Neural cell (in vitro differentiated cells): ENCODE measurements at regions not wholly inside any gene's neighbourhood (a gene's known extent, or its start where the extent isn't known, plus 50 kb on each side); places are given as distances from the start of the nearest gene placed in this dataset.

Experiments
- H2AFZ ChIP-seq: fragments of 200-600, 300-800 bp; sonication (generic), shearing (Covaris generic); 2 replicates; pipeline ENCODE4 v1.6.0; 2014; ENCODE audit warnings: low read depth, mild to moderate bottlenecking, antibody characterized with exemption, low read length, moderate library complexity
- H3F3A ChIP-seq: fragments of 200-600 bp; shearing (Covaris generic); 2 replicates; pipeline ENCODE4 v1.6.1; 2016; ENCODE audit warnings: mild to moderate bottlenecking, moderate library complexity, mixed read lengths, antibody characterized with exemption, low read length; ENCODE audit not compliant: insufficient read depth, poor library complexity, severe bottlenecking
- H3K27ac ChIP-seq: fragments of 200-600, 300-800 bp; sonication (generic), shearing (Covaris generic); 2 replicates; pipeline ENCODE4 v1.5.1; 2014; ENCODE audit warnings: mild to moderate bottlenecking, low read length, moderate library complexity
- H3K27me3 ChIP-seq: fragments of 300-800, 200-600 bp; sonication (generic), shearing (Covaris generic); 2 replicates; pipeline ENCODE4 v1.6.0; 2014; ENCODE audit warnings: mild to moderate bottlenecking, low read depth, low read length, moderate library complexity; ENCODE audit not compliant: insufficient read depth
- H3K36me3 ChIP-seq: fragments of 300-800, 200-600 bp; sonication (generic), shearing (Covaris generic); 2 replicates; pipeline ENCODE4 v1.5.1; 2014; ENCODE audit warnings: mild to moderate bottlenecking, antibody characterized with exemption, low read length, moderate library complexity; ENCODE audit not compliant: insufficient read depth
- H3K4me2 ChIP-seq: fragments of 300-800, 200-600 bp; sonication (generic), shearing (Covaris generic); 2 replicates; pipeline ENCODE4 v1.6.0; 2014; ENCODE audit warnings: mild to moderate bottlenecking, low read length
- H3K4me3 ChIP-seq: fragments of 300-800, 200-600 bp; sonication (generic), shearing (Covaris generic); 2 replicates; pipeline ENCODE4 v1.5.1; 2014; ENCODE audit warnings: mild to moderate bottlenecking, low read length, moderate library complexity
- H3K79me2 ChIP-seq: fragments of 200-600 bp; shearing (Covaris generic); replicated peaks from 2 replicates; pipeline ENCODE4 v1.6.0; 2014; ENCODE audit warnings: mild to moderate bottlenecking, low read length, moderate library complexity; ENCODE audit not compliant: insufficient read depth
- H3K9ac ChIP-seq: fragments of 300-800, 200-600 bp; sonication (generic), shearing (Covaris generic); 2 replicates; pipeline ENCODE4 v1.6.1; 2016; ENCODE audit warnings: mild to moderate bottlenecking, low read length, mixed read lengths
- H3K9me2 ChIP-seq: fragments of 200-600 bp; shearing (Covaris generic); 2 replicates; pipeline ENCODE4 v1.6.1; 2016; ENCODE audit warnings: mild to moderate bottlenecking, low read length, mixed read lengths; ENCODE audit not compliant: insufficient read depth
- H3K9me3 ChIP-seq: fragments of 200-600, 300-800 bp; sonication (generic), shearing (Covaris generic); 2 replicates; pipeline ENCODE4 v1.6.1; 2016; ENCODE audit warnings: mild to moderate bottlenecking, mixed run types, low read length, moderate library complexity, mixed read lengths
- H4K20me1 ChIP-seq: fragments of 200-600 bp; shearing (Covaris generic); 2 replicates; pipeline ENCODE4 v1.6.1; 2016; ENCODE audit warnings: mild to moderate bottlenecking, mixed run types; ENCODE audit not compliant: insufficient read depth
- EP300 ChIP-seq: fragments of 450-650 bp; conservative IDR thresholded peaks from 2 replicates; pipeline ENCODE4 v1.6.1; 2014; ENCODE audit warnings: antibody characterized with exemption, mild to moderate bottlenecking, moderate library complexity; ENCODE audit not compliant: poor library complexity, severe bottlenecking
- EZH2 ChIP-seq: fragments of 200-600, 300-800 bp; shearing (Covaris generic), sonication (generic); IDR thresholded peaks from 2 replicates; pipeline ENCODE4 v1.6.1; 2014; ENCODE audit warnings: antibody characterized with exemption, low read length, borderline replicate concordance, mild to moderate bottlenecking; ENCODE audit not compliant: insufficient read depth, poor library complexity, severe bottlenecking
- MXI1 ChIP-seq: fragments of 450-650 bp; conservative IDR thresholded peaks from 2 replicates; pipeline ENCODE4 v1.6.1; 2014; ENCODE audit warnings: antibody characterized with exemption, mild to moderate bottlenecking; ENCODE audit not compliant: poor library complexity, severe bottlenecking
- POLR2AphosphoS5 ChIP-seq: IDR thresholded peaks from 2 replicates; pipeline ENCODE4 v1.6.1; 2012
- RAD21 ChIP-seq: fragments of 450-650 bp; conservative IDR thresholded peaks from 2 replicates; pipeline ENCODE4 v1.6.1; 2014; ENCODE audit warnings: antibody characterized with exemption, mild to moderate bottlenecking, moderate library complexity
- SMC3 ChIP-seq: fragments of 450-650 bp; conservative IDR thresholded peaks from 2 replicates; pipeline ENCODE4 v1.6.1; 2014; ENCODE audit warnings: antibody characterized with exemption, mild to moderate bottlenecking, moderate library complexity; ENCODE audit not compliant: poor library complexity
- TAF1 ChIP-seq: IDR thresholded peaks from 2 replicates; pipeline ENCODE4 v1.6.1; 2012; ENCODE audit warnings: low read depth
- TF ChIP-seq, protein P1 (sequence below): fragments of 450-650 bp; IDR thresholded peaks from 2 replicates; pipeline ENCODE4 v1.5.1; 2014; ENCODE audit warnings: antibody characterized with exemption, mild to moderate bottlenecking, moderate library complexity; ENCODE audit not compliant: poor library complexity, severe bottlenecking
- TF ChIP-seq, protein P2 (sequence below): IDR thresholded peaks from 2 replicates; pipeline ENCODE4 v1.6.1; 2012; ENCODE audit warnings: borderline replicate concordance

DNA sequence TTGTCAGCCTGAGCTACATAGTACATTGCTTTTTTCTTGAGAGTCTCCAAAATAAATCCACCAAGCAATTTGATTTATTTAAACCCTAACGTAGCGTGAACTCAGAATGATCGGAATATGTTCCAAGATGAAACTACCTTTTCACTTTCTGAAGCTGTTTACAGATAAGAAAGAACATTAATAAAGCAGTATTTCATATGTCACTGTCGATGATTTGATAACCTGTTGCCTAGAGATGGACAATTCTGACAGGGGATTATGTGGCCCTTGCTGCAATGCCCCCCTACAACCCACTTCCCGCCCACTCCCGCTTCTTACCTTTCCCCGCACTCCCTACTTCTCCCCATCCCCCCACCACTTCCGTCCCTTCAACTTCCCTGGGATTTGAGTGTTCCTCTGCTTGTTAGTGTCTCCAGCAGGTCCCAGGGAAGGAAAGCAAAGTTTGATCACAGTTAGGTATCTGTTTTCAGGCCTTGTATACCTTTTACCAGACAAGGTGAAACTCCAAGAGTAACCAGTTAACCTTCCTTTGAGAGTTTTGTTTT lies 229.2 kb upstream of the HMGA2 start:
- Histone ChIP-seq H3K27ac (no peak overlapping the region), H3K4me3 (no peak overlapping the region), H3K36me3 (no peaks in the 10 kb centered on the region), H3K4me2 (no peak overlapping the region), H3K79me2 (no peaks in the 10 kb centered on the region), H3K27me3 (no peaks in the 10 kb centered on the region), H3K9me2 (no peaks in the 10 kb centered on the region), H3K9ac (no peak overlapping the region), H2AFZ (no peak overlapping the region), H3F3A (no peaks in the 10 kb centered on the region), H3K9me3 (no peaks in the 10 kb centered on the region), H4K20me1 (no peaks in the 10 kb centered on the region)
- TF ChIP-seq, protein P1, sequence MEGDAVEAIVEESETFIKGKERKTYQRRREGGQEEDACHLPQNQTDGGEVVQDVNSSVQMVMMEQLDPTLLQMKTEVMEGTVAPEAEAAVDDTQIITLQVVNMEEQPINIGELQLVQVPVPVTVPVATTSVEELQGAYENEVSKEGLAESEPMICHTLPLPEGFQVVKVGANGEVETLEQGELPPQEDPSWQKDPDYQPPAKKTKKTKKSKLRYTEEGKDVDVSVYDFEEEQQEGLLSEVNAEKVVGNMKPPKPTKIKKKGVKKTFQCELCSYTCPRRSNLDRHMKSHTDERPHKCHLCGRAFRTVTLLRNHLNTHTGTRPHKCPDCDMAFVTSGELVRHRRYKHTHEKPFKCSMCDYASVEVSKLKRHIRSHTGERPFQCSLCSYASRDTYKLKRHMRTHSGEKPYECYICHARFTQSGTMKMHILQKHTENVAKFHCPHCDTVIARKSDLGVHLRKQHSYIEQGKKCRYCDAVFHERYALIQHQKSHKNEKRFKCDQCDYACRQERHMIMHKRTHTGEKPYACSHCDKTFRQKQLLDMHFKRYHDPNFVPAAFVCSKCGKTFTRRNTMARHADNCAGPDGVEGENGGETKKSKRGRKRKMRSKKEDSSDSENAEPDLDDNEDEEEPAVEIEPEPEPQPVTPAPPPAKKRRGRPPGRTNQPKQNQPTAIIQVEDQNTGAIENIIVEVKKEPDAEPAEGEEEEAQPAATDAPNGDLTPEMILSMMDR, result no peak
- TF ChIP-seq RAD21, result no peak
- TF ChIP-seq SMC3, result no peak
- TF ChIP-seq EZH2, result no peak
- TF ChIP-seq, protein P2, sequence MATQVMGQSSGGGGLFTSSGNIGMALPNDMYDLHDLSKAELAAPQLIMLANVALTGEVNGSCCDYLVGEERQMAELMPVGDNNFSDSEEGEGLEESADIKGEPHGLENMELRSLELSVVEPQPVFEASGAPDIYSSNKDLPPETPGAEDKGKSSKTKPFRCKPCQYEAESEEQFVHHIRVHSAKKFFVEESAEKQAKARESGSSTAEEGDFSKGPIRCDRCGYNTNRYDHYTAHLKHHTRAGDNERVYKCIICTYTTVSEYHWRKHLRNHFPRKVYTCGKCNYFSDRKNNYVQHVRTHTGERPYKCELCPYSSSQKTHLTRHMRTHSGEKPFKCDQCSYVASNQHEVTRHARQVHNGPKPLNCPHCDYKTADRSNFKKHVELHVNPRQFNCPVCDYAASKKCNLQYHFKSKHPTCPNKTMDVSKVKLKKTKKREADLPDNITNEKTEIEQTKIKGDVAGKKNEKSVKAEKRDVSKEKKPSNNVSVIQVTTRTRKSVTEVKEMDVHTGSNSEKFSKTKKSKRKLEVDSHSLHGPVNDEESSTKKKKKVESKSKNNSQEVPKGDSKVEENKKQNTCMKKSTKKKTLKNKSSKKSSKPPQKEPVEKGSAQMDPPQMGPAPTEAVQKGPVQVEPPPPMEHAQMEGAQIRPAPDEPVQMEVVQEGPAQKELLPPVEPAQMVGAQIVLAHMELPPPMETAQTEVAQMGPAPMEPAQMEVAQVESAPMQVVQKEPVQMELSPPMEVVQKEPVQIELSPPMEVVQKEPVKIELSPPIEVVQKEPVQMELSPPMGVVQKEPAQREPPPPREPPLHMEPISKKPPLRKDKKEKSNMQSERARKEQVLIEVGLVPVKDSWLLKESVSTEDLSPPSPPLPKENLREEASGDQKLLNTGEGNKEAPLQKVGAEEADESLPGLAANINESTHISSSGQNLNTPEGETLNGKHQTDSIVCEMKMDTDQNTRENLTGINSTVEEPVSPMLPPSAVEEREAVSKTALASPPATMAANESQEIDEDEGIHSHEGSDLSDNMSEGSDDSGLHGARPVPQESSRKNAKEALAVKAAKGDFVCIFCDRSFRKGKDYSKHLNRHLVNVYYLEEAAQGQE, result no peak
- TF ChIP-seq TAF1, result no peak
- TF ChIP-seq POLR2AphosphoS5, result no peak
- TF ChIP-seq EP300, result no peak
- no peak for TF ChIP-seq MXI1

DNA sequence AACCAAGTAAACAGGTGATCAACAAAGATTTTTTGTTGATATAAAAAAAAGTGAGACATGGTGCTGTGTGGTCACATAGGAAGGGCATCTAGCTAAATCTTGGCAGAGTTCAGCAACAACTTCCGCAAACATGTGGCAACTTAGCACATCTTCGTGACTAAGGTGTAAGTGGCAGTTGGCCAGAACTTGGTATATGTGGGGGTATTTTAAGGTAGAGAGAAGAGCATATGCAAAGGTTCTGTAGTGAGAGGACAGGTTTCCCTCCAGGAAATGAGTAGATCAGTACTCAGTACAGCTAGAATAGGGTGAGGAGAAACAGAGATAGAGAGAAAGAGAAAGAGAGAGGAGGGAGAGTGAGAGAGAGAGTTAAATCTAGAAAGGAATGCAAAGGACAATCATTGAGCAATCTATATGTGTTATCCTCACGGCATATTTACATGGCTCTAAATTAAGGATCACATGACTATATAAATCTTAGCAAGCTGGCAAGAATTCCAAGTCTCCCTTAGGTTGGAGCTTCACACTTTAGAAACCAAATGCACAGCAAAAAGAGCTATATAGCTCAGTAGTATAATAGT lies 227.7 kb upstream of the HMGA2 start:
- Histone ChIP-seq H3K9me2 (no peaks in the 10 kb centered on the region), H3K27me3 (no peaks in the 10 kb centered on the region), H3K4me2 (no peak overlapping the region), H2AFZ (no peak overlapping the region), H3K9me3 (no peaks in the 10 kb centered on the region), H4K20me1 (no peaks in the 10 kb centered on the region), H3K36me3 (no peaks in the 10 kb centered on the region), H3K79me2 (no peaks in the 10 kb centered on the region), H3K27ac (no peak overlapping the region), H3K4me3 (no peak overlapping the region), H3K9ac (no peak overlapping the region), H3F3A (no peaks in the 10 kb centered on the region)
- TF ChIP-seq EP300 (no peak), SMC3 (no peak), EZH2 (no peak), POLR2AphosphoS5 (no peak), RAD21 (no peak), MXI1 (no peak), TAF1 (no peak)
- TF ChIP-seq, protein P1, result no peak
- TF ChIP-seq, protein P2, result no peak
